HG03025 (cell line): ENCODE measurements at regions not wholly inside any gene's neighbourhood (a gene's known extent, or its start where the extent isn't known, plus 50 kb on each side); places are given as distances from the start of the nearest gene placed in this dataset.

Experiments
- ATAC-seq: cut with Tn5 transposase; IDR thresholded peaks from one replicate; pipeline ENCODE4 v1.9.1; 2021; ENCODE audit warnings: mild to moderate bottlenecking, moderate library complexity; ENCODE audit not compliant: unreplicated experiment, low FRiP score

DNA sequence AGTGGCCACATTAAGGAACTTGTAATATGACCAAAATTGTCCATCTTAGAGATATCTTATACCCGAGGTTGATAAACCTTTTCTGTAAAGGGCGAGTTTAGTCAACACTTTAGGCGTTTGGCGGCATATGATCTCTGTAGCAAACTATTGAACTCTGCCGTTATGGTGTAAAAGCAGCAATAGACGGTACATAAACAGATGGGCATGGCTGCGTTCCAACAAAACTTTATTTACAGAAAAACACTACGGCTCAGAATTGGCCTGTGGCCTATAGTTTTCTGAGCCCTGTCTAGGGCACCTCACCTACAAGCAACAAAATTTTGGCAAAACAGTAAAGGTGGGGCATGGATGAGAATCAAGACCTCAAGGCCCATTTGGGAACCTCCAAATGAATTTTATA is 121.9 kb upstream of the HAAO start:
- ATAC-seq = no peak

DNA sequence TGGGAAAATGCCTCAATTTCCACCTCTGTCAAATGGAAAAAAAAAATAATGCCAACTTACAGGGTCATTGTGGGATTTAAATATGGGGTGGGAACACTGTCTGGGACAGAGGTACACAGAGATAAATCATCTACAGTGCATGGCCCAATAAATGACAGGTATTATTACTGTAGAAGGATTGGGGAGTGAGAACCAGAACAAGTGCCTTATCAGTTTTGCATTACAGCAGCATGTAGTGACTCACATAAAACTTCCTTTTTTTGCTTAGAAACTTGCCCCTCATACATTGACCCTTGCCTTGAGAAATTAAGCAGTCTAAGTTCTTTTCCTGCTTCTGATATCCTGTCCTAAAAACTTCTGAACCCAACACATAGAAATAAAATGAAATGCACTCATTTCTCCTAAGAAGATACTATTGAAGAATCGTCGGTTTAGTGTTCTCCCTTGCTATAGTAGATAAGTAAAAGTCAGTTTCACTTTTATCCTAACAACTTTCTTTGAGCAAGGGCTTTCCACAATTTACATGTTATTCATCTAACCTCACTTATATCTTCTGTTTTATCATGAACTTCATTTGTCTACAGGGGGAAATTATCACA is 121.0 kb upstream of the HAAO start:
- ATAC-seq = no peak

DNA sequence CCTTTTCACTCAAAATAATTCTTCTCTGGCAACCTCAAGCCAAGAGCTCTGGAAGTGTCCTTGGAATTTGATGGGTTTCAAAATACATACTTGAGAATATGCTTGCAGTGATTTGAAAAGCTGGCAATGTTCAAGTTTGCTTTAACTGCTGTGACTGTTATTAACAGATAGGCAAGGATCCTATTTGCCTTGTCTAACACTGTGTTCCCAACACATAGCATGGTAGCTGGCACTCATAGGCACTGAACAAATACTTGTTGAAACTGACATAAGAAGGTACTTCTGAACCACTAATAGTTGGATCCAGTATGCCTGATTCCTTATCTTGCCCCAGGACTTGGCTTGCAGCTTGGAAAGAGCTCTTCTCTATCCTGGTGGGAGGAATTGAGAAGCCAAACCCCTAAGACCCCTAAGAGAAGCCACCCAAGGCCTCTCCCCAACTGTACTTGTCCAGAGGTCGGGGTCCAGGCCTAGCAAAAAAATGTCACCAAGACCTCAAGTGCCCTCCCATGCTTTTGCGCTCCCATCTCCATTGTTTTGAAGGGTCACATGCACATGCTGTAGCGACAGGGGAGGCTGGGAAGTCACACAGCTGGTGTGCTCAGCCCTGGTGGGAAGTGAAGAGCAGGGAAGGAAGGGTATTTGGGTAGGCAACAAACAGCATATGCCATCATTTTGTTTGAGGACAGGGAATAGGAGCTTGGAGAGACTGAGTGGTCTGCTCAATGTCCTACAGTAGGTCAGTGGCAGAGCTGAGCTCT is 118.4 kb upstream of the HAAO start:
- ATAC-seq = no peak

DNA sequence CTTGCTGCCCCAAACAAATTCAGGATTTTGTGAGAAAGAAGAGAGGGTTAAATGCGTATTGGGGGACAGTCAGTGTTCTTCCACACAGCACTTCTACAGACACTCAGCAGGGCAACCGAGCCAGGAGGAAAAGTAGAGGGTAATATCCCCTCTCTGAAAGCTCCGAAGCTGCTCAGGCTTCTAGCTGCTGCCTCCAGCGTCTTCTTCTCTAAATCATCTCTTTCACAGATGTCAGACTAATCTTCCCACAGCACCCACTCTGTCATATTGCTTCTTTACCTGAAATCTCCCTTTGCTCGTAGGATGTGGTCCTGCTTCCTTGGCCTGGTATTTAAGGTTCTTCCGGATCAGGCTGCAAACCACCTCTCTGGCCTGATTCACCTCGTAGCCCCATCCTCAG is 117.6 kb upstream of the HAAO start:
- ATAC-seq = no peak

DNA sequence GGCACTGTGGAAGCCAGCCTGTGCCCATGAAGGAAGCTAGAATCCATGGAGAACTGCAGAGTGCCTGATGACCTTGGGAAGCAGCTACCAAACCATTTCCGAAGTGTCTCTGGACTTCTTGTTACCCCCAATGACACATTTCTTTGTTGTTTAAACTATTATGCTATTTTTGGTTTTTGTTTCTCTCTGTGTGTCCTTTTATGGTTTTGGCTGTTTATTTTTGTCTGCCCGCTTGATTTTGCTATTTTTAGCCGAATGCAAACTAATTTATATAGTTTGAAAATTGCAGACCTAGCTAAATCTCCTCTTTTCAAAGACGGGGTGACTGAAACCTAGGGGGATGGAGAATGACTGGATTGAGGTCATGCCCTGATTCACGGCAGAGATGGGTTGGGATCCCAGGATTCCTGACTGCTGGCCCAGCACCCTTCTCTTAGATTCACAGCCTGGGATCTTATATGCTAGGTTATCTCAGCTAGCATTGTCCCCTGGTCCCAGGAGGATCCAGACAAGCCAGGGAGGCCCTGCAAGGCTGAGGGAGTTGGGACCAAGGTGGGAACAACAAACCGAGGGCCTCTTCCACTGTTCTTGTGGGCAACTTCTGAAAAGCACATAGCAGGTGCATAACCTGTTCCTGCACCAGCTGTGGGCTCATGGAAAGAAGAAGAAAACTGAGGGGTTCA is 116.3 kb upstream of the HAAO start:
- no peak for ATAC-seq

DNA sequence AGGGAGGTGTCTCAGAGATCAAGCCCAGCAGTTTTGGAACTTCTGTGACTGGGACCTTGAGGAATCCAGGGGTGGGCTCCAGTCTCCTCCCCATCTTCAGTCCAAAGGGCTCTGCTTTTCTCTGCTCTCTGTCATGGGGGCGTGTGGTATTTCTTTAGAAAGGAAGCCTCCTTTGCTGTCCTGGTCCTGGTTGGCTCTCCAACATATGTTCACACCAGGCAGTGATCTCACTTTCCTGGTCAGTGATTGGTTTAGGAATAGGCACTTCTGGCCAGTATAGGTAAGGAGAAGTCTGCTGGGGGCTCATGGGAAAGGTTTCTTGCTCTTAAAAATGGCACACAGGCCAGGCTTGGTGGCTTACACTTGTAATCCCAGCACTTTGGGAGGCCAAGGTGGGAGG is 115.5 kb upstream of the HAAO start:
- no peak for ATAC-seq

DNA sequence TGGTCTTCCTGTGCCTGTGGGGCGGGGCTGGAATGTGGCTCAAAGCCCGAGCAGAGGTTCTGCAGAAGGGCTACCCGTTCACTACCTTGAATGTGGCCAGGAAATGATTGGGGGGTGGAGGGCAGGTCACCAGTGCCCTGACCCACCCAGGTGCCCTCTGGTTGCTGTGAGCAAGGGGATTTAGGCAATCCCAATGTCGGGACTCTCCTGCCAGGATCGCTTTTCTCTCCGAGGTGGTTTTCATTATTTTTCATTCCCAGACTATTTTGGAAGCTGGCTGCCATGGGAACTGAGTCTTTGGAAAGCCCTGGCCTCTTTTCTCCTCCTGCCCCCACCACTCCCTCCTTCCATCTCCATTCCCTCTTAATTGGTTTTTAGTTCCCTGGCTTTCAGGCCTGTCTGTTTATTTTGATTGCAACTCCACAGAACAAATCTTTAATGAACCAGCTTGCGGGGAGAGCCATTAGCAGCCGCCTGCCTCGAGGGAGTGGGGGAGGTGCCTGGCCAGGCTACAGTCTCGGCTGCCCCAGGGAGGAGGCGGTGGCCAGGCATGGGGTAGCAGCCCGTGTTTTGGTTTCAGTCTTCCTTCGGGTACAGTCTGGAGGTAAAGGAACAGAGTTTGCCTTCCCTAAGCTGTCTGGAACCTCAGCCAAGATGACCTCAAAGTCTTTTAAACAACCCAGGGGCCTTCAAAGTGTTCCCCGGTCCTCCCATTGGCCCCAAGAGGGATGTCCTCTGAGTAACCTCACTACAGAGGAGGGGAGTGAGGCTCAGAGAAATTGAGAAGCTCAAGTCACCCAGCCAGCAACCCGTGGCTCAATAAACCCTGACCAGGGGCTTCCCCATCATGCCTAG is 114.4 kb upstream of the HAAO start:
- ATAC-seq = no peak

DNA sequence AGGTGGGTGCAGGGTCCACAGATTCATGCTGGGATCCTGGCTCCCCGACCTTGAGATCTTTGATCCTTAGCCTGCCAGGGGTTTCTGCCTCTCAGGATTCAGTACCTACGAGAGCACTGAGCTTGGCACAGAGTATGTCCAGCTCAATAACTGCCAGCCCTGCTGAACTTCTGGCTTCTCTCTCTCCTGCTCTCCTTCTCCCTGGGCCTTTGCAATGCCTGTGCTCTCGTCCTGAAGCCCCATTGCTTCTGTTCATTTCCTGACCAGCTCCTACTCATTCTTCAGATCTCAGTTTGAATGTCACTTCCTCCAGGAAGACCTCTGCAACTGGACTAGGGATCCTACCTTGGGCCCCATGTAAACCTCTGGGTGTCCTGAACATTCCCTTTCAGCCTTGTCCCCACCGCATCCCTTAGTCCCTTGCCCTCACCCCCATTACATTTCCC is 113.8 kb upstream of the HAAO start:
- ATAC-seq = no peak

DNA sequence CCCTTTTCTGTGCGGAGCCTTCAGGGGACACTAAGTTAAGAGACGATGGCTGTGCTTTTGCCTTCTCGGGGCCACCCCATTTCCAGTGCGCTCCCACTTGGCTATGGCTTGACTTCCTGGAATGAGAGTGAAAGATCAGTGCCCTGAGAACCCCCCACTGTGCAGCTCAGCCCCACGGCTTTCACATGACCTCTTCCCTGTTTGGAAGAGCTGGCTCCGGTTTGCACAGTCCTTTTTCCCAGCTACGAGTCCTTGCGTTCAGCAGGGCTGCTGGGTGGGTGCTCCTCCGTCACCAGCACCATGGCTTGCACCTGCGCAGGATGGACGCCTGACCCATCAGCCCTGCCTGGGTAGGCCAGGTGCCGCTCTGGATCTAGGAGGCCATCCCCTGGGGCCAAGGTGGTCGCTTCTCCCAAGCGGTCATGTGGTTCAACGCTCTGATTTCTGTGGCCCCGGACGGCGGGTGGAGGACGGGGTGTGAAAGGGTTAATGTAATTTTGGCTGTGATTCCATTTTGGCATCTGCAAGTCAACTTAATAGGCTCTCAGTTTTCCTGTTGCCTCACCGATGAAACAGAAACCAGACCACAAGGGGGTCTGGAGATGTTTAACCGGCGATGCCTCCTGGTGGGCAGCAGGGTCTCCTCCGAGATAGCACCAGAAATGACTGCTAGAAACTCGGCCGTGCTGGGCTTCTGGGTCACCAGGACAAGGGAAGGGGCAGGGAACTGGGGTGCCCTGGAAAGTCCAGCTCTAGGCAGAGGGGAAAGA is 113.1 kb upstream of the HAAO start:
- no peak for ATAC-seq

DNA sequence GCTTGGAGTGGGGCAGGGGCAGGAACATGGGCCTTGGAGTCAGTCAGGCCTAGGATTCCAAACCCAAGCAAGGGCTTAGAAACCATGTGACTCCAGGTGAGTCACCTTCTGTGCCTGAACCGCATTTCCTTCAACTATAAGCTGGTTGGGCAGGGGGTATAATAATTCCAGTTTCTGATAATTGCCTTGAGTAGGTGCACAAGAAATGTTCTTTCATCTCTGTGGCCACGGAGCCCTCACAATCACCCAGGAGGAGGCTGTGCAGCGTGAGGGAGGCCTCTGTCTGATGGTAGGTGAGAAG is 112.1 kb upstream of the HAAO start:
- ATAC-seq = no peak

DNA sequence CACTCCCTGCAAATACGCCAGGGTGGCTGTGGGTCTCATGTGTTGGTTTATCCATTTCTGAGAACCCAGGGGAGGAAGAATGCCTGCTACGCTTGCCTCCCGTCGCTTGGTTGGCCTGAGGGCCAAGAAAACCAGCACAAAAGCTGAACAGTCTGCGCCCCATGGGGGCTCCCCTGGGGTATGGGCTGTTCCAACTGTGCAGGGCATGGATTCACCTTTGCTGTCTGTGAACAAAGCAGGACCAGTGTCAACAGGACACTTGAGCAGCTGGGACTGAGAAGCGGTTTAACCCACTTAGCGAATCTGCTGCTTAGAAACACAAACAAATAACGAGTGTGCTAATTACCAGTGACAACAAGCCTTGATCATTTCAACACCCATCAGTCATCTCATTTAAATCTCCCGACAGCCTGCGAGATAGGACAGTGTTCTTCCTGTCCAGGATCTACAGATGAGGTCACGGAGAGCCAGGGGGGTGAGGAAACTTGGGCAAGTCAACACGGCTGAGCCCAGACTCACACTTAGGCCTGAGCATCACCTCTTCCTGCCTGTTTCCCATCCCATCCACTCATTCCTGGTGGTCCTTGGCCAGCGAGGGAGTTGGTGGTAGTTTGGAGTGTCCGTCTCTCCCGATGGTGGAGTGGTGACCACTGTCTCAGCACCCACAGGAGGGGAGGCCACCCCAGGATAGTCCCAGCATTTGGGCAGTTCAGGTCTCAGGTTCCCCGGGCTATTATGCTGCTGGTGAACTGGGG is 111.6 kb upstream of the HAAO start:
- ATAC-seq = no peak

DNA sequence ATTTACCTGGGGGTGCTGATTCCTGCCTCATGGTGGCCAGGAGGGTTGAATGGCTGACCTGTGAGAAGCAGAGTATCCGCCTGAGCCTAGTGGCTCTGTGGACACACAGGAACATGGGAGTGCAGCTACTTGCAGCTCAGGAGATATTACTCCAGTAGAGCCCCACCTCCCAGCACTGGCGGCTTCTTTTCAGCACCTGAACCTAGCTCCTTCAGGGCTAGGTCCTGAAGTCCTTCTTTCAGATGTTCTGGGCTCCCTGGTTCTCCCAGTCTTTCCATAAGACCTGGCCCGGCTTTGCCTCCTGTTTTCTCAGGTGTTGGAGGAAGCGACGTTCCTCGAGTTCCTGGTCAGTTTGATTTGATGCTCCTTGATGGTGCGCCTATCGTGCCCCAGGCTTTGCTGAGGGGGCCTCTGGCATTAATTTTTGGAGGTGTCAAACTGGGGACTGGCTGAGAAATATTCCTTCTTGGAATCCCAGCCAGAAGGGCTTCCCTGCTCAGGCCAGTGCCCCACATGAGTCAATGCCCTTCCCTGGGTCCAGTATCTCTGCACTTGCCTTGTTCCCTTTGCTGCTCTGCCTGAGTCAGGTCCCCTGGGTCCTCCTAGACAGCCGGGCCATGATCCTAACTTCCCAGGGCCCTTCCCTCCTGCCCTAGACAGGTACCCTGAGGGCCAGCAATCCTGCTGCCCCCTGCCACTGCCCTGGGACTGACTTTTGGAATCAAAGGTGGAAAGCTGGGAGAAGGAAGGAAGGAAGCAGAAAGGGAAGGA is 110.7 kb upstream of the HAAO start:
- no peak for ATAC-seq

DNA sequence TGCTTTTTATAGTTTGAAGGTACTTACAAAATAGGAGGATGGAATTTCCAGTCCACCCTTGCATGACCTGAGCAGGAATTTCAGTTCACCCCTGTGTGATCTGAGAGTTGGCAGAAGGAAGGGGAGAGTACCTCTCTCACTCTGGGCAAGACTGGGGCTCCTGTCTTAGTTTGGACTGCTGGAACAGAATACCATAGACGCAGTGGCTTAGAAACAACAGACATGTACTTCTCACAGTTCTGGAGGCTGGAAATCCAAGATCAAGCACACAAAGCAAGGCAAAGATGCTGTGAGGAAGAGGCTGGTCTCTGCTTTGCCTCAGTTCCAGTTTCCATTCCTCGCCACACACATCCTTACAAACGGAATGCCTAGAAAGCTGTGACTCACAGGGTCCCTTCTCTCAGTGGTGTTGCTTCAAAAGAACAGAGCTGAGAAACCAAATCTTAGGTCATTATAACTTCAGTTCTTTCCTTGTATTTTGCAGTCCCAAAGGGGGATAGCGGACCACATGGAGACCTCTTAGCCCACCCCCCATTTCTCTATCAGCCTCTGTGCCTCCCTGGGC is 108.8 kb upstream of the HAAO start:
- ATAC-seq = no peak

DNA sequence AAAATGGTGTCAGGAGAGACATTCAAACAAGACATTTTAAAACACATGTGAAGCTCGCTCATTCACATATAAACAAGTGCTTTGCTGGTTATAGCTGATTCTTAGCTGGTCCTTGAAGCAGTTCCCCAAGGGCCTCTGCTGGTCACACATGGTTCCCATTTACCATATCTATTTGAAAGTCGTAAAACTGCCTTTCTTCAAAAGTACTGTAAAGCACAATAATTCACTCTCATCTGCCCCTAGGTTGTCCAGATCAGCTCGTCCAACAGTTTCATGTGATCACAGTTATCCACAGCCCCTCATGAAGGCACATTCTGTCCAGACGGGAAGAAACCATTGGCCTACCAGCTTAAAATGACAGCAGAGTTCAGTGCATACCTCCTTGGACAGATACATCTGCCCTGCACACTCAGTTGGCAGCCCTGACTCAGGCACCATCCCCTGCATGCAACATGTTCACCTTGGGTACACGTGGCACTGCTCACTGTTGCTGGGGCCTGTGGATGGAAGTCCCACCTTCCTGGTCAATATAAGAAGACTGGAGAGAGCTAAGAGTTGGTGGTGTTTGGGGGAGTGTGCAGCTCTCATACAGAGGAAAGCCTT is 108.0 kb upstream of the HAAO start:
- no peak for ATAC-seq

DNA sequence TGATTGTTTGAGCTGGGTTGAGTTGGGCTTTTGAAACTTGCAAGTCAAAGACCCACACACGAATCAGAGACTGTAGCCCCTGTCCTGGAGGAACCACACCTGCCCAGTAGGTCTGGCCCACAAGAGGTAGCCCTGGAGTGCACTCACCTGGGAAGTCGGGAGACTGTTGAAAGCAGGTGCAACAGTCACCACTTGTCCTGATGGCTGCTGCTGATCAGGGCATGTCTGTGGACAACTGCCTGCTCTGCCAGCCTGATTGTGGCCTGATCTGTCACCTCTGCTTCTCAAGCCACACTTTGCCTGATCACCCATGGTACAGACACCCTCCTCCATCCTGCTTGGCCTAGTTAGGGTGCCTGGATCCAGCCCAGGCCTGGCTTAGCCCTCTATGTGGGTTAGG is 105.0 kb upstream of the HAAO start:
- no peak for ATAC-seq

DNA sequence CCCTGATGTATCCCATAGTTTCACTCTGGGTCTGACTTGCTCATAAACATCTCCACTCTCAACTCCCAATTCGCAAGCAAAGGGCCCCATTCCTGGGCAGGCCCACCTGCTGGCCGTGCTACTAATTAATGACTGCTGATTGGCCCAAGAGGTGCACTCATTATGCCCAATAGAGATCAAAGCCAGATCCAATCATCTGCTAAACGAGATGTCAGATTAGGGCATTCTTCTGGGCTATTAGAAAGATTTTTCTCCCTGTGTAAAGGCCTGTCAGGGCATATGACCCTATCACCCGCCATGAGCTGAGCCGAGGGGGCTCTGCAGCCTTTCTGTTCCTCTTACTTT is 103.4 kb upstream of the HAAO start:
- no peak for ATAC-seq

DNA sequence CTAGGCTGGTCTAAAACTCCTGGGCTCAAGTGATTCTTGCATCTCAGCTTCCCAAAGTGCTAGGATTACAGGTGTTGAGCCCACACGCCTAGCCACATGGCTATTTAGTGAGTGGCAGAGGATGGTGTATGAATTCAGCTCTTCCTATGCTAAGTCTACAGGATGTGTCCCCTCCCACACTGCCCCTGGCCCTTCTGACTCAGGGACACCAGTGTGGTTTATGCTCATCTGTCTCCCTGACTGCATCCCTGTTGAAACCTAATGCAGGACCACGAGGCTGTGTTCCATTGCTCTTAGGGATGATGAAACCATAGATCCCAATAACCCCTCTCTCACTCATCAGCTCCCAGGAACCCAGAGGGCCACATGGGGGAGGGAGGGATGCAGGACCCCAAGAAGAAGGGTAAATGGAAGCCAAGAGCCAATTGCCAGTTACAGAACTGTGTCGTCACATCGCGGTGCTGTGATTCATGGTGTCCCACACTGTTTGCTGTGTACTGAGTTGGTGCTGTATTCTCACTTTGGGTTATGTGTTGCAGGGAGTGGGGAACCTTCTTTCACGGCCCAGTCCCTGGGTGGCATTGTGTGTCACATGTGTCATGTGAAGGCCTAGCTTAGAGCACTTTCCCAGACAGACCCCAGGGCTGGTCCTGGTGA is 102.9 kb upstream of the HAAO start:
- ATAC-seq = no peak
